HepG2 (cell line): ENCODE measurements at regions not wholly inside any gene's neighbourhood (a gene's known extent, or its start where the extent isn't known, plus 50 kb on each side); places are given as distances from the start of the nearest gene placed in this dataset.
A peak's percentile ranks its signal among the peaks of the same experiment; 100 is the strongest.

Experiments
- ATAC-seq: fragments of 200-7000 bp; cut with Tn5 transposase; 3 replicates; pipeline ENCODE4 v1.9.1; 2020; ENCODE audit warnings: mild to moderate bottlenecking, moderate library complexity
- BruUV-seq: library from RNA; stranded (reverse); fragments of 400-500 nt; replicated peaks from 2 replicates; lab custom pipeline; 2021; lab: Mats Ljungman, UMichigan
- CTCF ChIA-PET: fragments of 300-600 bp; formaldehyde crosslinking; extraction: SDS; loops from one replicate; lab custom pipeline; 2021; ENCODE audit warnings: low total read pairs, inconsistent platforms, low intra/inter-chr PET ratio; lab: Yijun Ruan, JAX
- POLR2A ChIA-PET: fragments of 350-600 bp; sonication (Branson Sonifier 250); formaldehyde crosslinking; loops from one replicate; lab custom pipeline; 2020; ENCODE audit warnings: antibody characterized with exemption, inconsistent platforms; lab: Yijun Ruan, JAX
- DNase-seq: peaks from one replicate; pipeline ENCODE4 v3.0.0-alpha.2; 2015; ENCODE audit warnings: low spot score
- FAIRE-seq: peaks from 3 replicates; lab custom pipeline; 2011; peaks lifted over from hg19 to GRCh38; lab: Jason Lieb, UNC
- H2AFZ ChIP-seq: one replicate; pipeline ENCODE4 v1.6.1; 2011; ENCODE audit warnings: low read length, inconsistent platforms
- H3K27ac ChIP-seq: fragments of 300-600 bp; 3 replicates; pipeline ENCODE4 v1.8.0; 2011; ENCODE audit warnings: mixed run types, mild to moderate bottlenecking, mixed read lengths, low read length, inconsistent platforms; ENCODE audit not compliant: insufficient read depth; ENCODE audit errors: extremely low read length
- H3K27me3 ChIP-seq, 2 experiments: fragments of 200-600 bp in 1 of 2; 2 replicates in 1 of 2; 3 replicates in 1 of 2; pipeline versions ENCODE4 v1.6.0 to v1.8.0; 2011; ENCODE audit warnings: low read length in 2 of 2, mild to moderate bottlenecking in 2 of 2, moderate library complexity in 2 of 2, inconsistent platforms in 1 of 2; ENCODE audit not compliant: insufficient read depth in 2 of 2, control insufficient read depth in 1 of 2
- H3K36me3 ChIP-seq, 2 experiments: fragments of 200-600 bp in 1 of 2; replicated peaks in 1 of 2; 2 replicates in 1 of 2; 3 replicates in 1 of 2; pipeline versions ENCODE4 v1.5.1 to v1.8.0; 2011; ENCODE audit warnings: low read length in 2 of 2, inconsistent platforms in 1 of 2; ENCODE audit not compliant: insufficient read depth in 2 of 2, control insufficient read depth in 1 of 2
- H3K4me1 ChIP-seq: 2 replicates; pipeline ENCODE4 v1.5.1; 2012; ENCODE audit warnings: low read length, inconsistent platforms; ENCODE audit not compliant: insufficient read depth
- H3K4me2 ChIP-seq: 2 replicates; pipeline ENCODE4 v1.6.0; 2011; ENCODE audit warnings: low read depth, low read length, inconsistent platforms
- H3K4me3 ChIP-seq, 3 experiments: fragments of 200-600 bp in 1 of 3; sonication (generic), shearing (Covaris generic) in 1 of 3; replicated peaks in 1 of 3; 2 replicates each; pipeline ENCODE4 v1.5.1; 2011 to 2016; ENCODE audit warnings: low read length in 3 of 3, inconsistent platforms in 2 of 3, low read depth in 2 of 3, mild to moderate bottlenecking in 2 of 3, control low read depth in 1 of 3, mixed read lengths in 1 of 3; ENCODE audit not compliant: insufficient read depth in 1 of 3
- H3K79me2 ChIP-seq: one replicate; pipeline ENCODE4 v1.6.1; 2011; ENCODE audit warnings: low read length, inconsistent platforms; ENCODE audit not compliant: insufficient read depth
- H3K9ac ChIP-seq: 2 replicates; pipeline ENCODE4 v1.6.0; 2011; ENCODE audit warnings: mild to moderate bottlenecking, low read depth, low read length, inconsistent platforms; ENCODE audit not compliant: insufficient read depth
- H3K9me3 ChIP-seq: 2 replicates; pipeline ENCODE4 v1.5.1; 2012; ENCODE audit warnings: mild to moderate bottlenecking, low read length
- H4K20me1 ChIP-seq: 2 replicates; pipeline ENCODE4 v1.6.0; 2011; ENCODE audit warnings: inconsistent platforms, mild to moderate bottlenecking, low read length, moderate library complexity; ENCODE audit not compliant: insufficient read depth
- EP300 ChIP-seq, 3 experiments: sonication (generic) in 1 of 3; formaldehyde crosslinking in 1 of 3; IDR thresholded peaks; 2 replicates each; pipeline versions ENCODE4 v1.5.1 to v1.6.1; 2011 to 2020; ENCODE audit warnings: low read depth in 2 of 3, low read length in 2 of 3, borderline replicate concordance in 1 of 3, improper control_type of control experiment in 1 of 3, mild to moderate bottlenecking in 1 of 3, missing genetic modification reagents in 1 of 3, moderate library complexity in 1 of 3
- ESRRA ChIP-seq: sonication (generic); formaldehyde crosslinking; IDR thresholded peaks from 2 replicates; pipeline ENCODE4 v1.5.1; 2020; ENCODE audit warnings: mild to moderate bottlenecking, low read depth, missing genetic modification reagents
- FOXA1 ChIP-seq, 2 experiments: fragments of 450-650 bp in 1 of 2; sonication (generic) in 1 of 2; formaldehyde crosslinking in 1 of 2; IDR thresholded peaks; 2 replicates each; pipeline versions ENCODE4 v1.4.0 to v1.6.1; 2016 to 2020; ENCODE audit warnings: missing genetic modification reagents in 1 of 2
- FOXP1 ChIP-seq, 2 experiments: fragments of 450-650 bp in 1 of 2; IDR thresholded peaks; 2 replicates each; pipeline ENCODE4 v1.6.1; 2017 to 2018; ENCODE audit warnings: antibody characterized with exemption in 1 of 2
- NAIF1 ChIP-seq: sonication (generic); formaldehyde crosslinking; IDR thresholded peaks from 2 replicates; pipeline ENCODE4 v1.5.0; 2020; ENCODE audit warnings: mild to moderate bottlenecking, missing genetic modification reagents, borderline replicate concordance
- NFE2L1 ChIP-seq: sonication (generic); formaldehyde crosslinking; IDR thresholded peaks from 2 replicates; pipeline ENCODE4 v1.4.0; 2020; ENCODE audit warnings: missing genetic modification reagents, mild to moderate bottlenecking, borderline replicate concordance
- PHF8 ChIP-seq: sonication (generic); formaldehyde crosslinking; IDR thresholded peaks from 2 replicates; pipeline ENCODE4 v1.5.0; 2020; ENCODE audit warnings: missing genetic modification reagents
- SALL2 ChIP-seq: sonication (generic); formaldehyde crosslinking; IDR thresholded peaks from 2 replicates; pipeline ENCODE4 v1.8.1; 2023; ENCODE audit warnings: mild to moderate bottlenecking, missing genetic modification reagents, inconsistent platforms
- ZBTB20 ChIP-seq: sonication (generic); formaldehyde crosslinking; IDR thresholded peaks from 2 replicates; pipeline ENCODE4 v1.8.1; 2023; ENCODE audit warnings: missing genetic modification reagents, low read depth, mild to moderate bottlenecking, borderline replicate concordance
- ZFP82 ChIP-seq: sonication (generic); formaldehyde crosslinking; IDR thresholded peaks from 2 replicates; pipeline ENCODE4 v1.5.1; 2020; ENCODE audit warnings: mild to moderate bottlenecking, missing genetic modification reagents, borderline replicate concordance
- ZMYM2 ChIP-seq: sonication (generic); formaldehyde crosslinking; IDR thresholded peaks from 2 replicates; pipeline ENCODE4 v1.8.0; 2022; ENCODE audit warnings: mild to moderate bottlenecking, missing genetic modification reagents
- ZNF292 ChIP-seq: sonication (generic); formaldehyde crosslinking; IDR thresholded peaks from 2 replicates; pipeline ENCODE4 v1.8.1; 2022; ENCODE audit warnings: mild to moderate bottlenecking, low read depth, missing genetic modification reagents, borderline replicate concordance
- ZNF30 ChIP-seq: sonication (generic); formaldehyde crosslinking; IDR thresholded peaks from 2 replicates; pipeline ENCODE4 v1.5.0; 2020; ENCODE audit warnings: mild to moderate bottlenecking, missing genetic modification reagents
- ZNF44 ChIP-seq: sonication (generic); formaldehyde crosslinking; IDR thresholded peaks from 2 replicates; pipeline ENCODE4 v1.5.1; 2020; ENCODE audit warnings: mild to moderate bottlenecking, missing genetic modification reagents
- ZNF451 ChIP-seq: sonication (generic); formaldehyde crosslinking; IDR thresholded peaks from 2 replicates; pipeline ENCODE4 v1.5.0; 2020; ENCODE audit warnings: mild to moderate bottlenecking, missing genetic modification reagents
- ZNF484 ChIP-seq: sonication (generic); formaldehyde crosslinking; IDR thresholded peaks from 2 replicates; pipeline ENCODE4 v1.5.1; 2020; ENCODE audit warnings: mild to moderate bottlenecking, low read depth, missing genetic modification reagents, borderline replicate concordance
- ZNF546 ChIP-seq: sonication (generic); formaldehyde crosslinking; conservative IDR thresholded peaks from 2 replicates; pipeline ENCODE4 v1.8.1; 2023; ENCODE audit warnings: mild to moderate bottlenecking, missing genetic modification reagents
- ZNF607 ChIP-seq: sonication (generic); formaldehyde crosslinking; IDR thresholded peaks from 2 replicates; pipeline ENCODE4 v1.5.1; 2020; ENCODE audit warnings: missing genetic modification reagents, mild to moderate bottlenecking, borderline replicate concordance
- ZNF747 ChIP-seq: sonication (generic); formaldehyde crosslinking; IDR thresholded peaks from 2 replicates; pipeline ENCODE4 v1.8.1; 2023; ENCODE audit warnings: missing genetic modification reagents, mild to moderate bottlenecking, borderline replicate concordance
- ZNF790 ChIP-seq: sonication (generic); formaldehyde crosslinking; IDR thresholded peaks from 2 replicates; pipeline ENCODE4 v1.8.0; 2022; ENCODE audit warnings: missing genetic modification reagents, mild to moderate bottlenecking, borderline replicate concordance
- ZSCAN31 ChIP-seq: sonication (generic); formaldehyde crosslinking; IDR thresholded peaks from 2 replicates; pipeline ENCODE4 v1.5.0; 2020; ENCODE audit warnings: low read depth, mild to moderate bottlenecking, missing genetic modification reagents
- WGBS: methylation state at CpG from one replicate; pipeline ENCODE4 v1.1.6; 2017; ENCODE audit warnings: low lambda C conversion rate; 5-methylcytosine and 5-hydroxymethylcytosine counted together
- in situ Hi-C: cut with HindIII; loops from 2 replicates; pipeline ENCODE4 v1.10.0; 2017; ENCODE audit warnings: low pct_unique_long_range_greater_than_20kb; ENCODE audit not compliant: extremely low pct_ligation_motif_present
- intact Hi-C: fragments of 100-400 bp; cut with micrococcal nuclease; formaldehyde crosslinking; loops from one replicate; pipeline ENCODE4 v1.10.0; 2022; ENCODE audit not compliant: unreplicated experiment
- TF ChIP-seq, protein P1 (sequence below): sonication (generic); formaldehyde crosslinking; IDR thresholded peaks from 2 replicates; pipeline ENCODE4 v1.5.1; 2020; ENCODE audit warnings: missing genetic modification reagents, mild to moderate bottlenecking, borderline replicate concordance
- TF ChIP-seq, protein P2 (sequence below): sonication (generic); formaldehyde crosslinking; IDR thresholded peaks from 2 replicates; pipeline ENCODE4 v1.4.0; 2020; ENCODE audit warnings: missing genetic modification reagents
- TF ChIP-seq, protein P3 (sequence below): IDR thresholded peaks from 2 replicates; pipeline ENCODE4 v1.6.1; 2016; ENCODE audit warnings: missing compliant biosample characterization, missing genetic modification reagents, borderline replicate concordance

DNA sequence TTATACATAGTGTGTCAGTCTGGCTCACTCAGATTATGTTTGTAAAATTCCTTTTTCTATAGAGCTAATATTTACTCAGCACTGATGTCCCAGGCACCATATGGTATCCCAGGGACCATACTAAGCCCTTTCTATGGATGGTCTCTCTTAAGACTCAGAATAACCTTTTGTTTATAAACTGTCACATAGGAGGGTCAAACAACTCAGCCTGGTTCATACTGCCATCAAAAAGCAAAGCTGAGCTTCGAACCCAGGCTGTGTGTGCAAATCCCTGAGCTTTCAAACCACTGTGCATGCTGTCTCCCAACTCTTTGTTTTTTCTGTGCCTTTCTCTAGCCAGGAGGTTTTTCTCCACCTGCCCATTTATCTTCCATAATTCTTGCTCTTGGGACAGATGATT is 135.6 kb upstream of the ARHGAP5 start:
- ATAC-seq (peak; percentile 39), DNase-seq (peak; percentile 95), FAIRE-seq (peak; percentile 74)
- no peaks in the 10 kb centered on the region for H4K20me1 ChIP-seq
- no peaks in the 10 kb centered on the region for H3K27me3 ChIP-seq
- intact Hi-C loops = no loop called here
- peaks cover 75% of the 10 kb centered on the region for H3K4me1 ChIP-seq
- no peaks in the 10 kb centered on the region for H3K79me2 ChIP-seq
- no TSS peak for BruUV-seq
- peak overlapping the region; percentile 20 for H3K4me2 ChIP-seq
- CTCF ChIA-PET = no interaction called here
- H3K4me3 ChIP-seq = no peak overlapping the region
- H3K27ac ChIP-seq = no peak overlapping the region
- POLR2A ChIA-PET = interaction anchor here (1.7 to 2.9 kb wide), 3 partner anchors 26 to 135 kb away, joined by 4 to 10 read pairs (median 5); partner anchors contain the start of gene ARHGAP5
- no peak overlapping the region for H3K9ac ChIP-seq
- H3K9me3 ChIP-seq = no peaks in the 10 kb centered on the region
- WGBS = 3% methylated on average over 1 of the region's 1 CpG
- H3K36me3 ChIP-seq = no peaks in the 10 kb centered on the region
- no peak overlapping the region for H2AFZ ChIP-seq
- in situ Hi-C loops = no loop called here
- TF ChIP-seq EP300 (IDR thresholded peaks at IDR 0.05; ENCODE audit: low read depth in 2 of 2, low read length in 2 of 2) = peak in 1 of 2 experiments; percentile 48; a peak in 1 of 4 replicates
- TF ChIP-seq EP300 (CRISPR knock-in tag; IDR thresholded peaks at IDR 0.05; ENCODE audit: borderline replicate concordance) = peak; percentile 44; the same call in 1 of the 2 replicates
- TF ChIP-seq FOXP1 (IDR thresholded peaks at IDR 0.05) = no peak
- TF ChIP-seq FOXP1 (CRISPR knock-in tag; IDR thresholded peaks at IDR 0.05) = peak; percentile 39; the same call in 1 of the 2 replicates
- TF ChIP-seq, protein P1, sequence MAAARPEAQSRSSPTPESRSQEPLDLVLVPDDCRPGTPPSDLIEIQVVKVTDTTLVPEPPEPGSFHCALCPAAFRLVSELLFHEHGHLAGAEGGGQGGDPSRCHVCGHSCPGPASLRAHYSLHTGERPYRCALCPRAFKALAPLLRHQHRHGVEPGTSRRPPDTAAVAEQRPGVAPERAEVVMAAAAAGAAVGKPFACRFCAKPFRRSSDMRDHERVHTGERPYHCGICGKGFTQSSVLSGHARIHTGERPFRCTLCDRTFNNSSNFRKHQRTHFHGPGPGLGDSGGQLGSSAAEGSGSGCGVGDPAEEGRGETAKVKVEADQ = no peak
- 0 out of 2 replicates have a peak, but pooled peaks have one; percentile 24 for TF ChIP-seq PHF8 (CRISPR knock-in tag)
- no peak for TF ChIP-seq ZNF546 (CRISPR knock-in tag)
- no peak for TF ChIP-seq ZSCAN31 (CRISPR knock-in tag)
- TF ChIP-seq NFE2L1 = no peak
- TF ChIP-seq ZNF607 (CRISPR knock-in tag) = no peak
- no peak for TF ChIP-seq ZFP82 (CRISPR knock-in tag)
- TF ChIP-seq, protein P2, sequence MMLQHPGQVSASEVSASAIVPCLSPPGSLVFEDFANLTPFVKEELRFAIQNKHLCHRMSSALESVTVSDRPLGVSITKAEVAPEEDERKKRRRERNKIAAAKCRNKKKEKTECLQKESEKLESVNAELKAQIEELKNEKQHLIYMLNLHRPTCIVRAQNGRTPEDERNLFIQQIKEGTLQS = no peak
- TF ChIP-seq, protein P3, sequence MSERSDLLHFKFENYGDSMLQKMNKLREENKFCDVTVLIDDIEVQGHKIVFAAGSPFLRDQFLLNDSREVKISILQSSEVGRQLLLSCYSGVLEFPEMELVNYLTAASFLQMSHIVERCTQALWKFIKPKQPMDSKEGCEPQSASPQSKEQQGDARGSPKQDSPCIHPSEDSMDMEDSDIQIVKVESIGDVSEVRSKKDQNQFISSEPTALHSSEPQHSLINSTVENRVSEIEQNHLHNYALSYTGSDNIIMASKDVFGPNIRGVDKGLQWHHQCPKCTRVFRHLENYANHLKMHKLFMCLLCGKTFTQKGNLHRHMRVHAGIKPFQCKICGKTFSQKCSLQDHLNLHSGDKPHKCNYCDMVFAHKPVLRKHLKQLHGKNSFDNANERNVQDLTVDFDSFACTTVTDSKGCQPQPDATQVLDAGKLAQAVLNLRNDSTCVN (CRISPR knock-in tag) = no peak
- no peak for TF ChIP-seq ZNF30 (CRISPR knock-in tag)
- TF ChIP-seq ZNF790 = no peak
- no peak for TF ChIP-seq SALL2
- no peak for TF ChIP-seq ZNF292 (CRISPR knock-in tag)
- TF ChIP-seq ZMYM2 (CRISPR knock-in tag) = no peak
- TF ChIP-seq ZNF451 = no peak
- TF ChIP-seq ESRRA (CRISPR knock-in tag) = no peak
- TF ChIP-seq ZNF484 (CRISPR knock-in tag) = no peak
- TF ChIP-seq ZBTB20 (CRISPR knock-in tag) = peak; percentile 91
- TF ChIP-seq NAIF1 (CRISPR knock-in tag) = no peak
- TF ChIP-seq ZNF747 (CRISPR knock-in tag) = no peak
- TF ChIP-seq ZNF44 (CRISPR knock-in tag) = no peak
- no peak for TF ChIP-seq FOXA1 (IDR thresholded peaks at IDR 0.05)
- TF ChIP-seq FOXA1 (CRISPR knock-in tag; IDR thresholded peaks at IDR 0.05) = peak; percentile 69
